ENCODE measurements at regions not wholly inside any gene's neighbourhood (a gene's known extent, or its start where the extent isn't known, plus 50 kb on each side); places are given as distances from the start of the nearest gene placed in this dataset.

DNA sequence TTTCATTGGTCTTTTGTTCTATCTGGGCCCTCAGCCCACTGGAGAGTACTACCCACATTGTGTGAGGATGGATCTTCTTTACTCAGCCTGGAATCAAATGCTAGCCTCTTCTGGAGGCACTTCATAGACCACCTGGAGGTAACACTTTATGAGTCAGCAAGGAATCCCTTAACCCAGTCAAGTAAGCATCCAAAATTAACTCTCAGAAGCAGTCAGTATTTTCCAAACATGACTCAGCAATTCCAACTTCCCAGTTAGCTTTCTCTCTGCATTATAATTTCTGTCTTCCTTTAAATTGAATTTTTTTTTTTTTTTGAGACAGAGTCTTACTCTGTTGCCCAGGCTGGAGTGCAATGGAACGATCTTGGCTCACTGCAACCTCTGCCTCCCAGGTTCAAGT, 142.7 kb downstream of the ACKR3 start:
- DNase-seq: peak; percentile 13

DNA sequence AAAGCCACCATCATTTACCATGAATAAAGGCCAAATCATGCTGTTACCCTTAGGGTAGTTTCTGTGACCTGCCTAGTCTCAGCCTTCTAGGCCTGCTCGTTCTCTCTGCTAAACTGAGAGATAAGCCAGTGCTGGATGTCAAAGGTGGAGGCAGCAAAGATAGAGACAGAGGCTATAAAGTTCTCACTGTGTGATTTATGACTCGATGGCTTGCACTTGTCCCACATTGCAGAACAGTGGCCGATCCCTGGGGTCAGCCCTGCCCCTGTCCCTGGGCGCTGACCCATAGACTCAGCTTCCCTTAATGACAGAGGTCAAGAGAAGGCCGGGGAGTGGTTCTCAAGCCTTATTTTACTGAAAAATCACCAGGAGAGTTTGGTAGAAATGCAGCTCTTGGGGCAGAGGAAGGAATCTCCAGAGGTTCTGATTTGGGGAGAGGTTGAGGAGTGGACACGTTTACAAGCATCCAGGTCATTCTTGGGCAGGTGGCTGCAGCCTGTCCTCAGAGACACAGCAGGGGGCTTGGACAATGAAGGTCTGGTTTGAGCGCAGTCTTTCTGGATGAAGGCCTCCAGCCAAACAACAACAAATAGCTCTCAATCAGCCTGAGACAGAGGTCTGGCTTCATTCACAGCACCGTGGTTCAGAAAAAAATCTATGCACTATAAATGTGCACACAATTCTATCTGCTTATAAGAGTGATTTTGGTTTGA, 143.5 kb downstream of the ACKR3 start:
- H3K4me3 Mint-ChIP-seq: no peak overlapping the region
- H3K27me3 Mint-ChIP-seq (ENCODE audit: insufficient read depth): peaks cover 9% of the 10 kb centered on the region
- H3K27ac Mint-ChIP-seq: no peak overlapping the region
- TF ChIP-seq, protein P1, sequence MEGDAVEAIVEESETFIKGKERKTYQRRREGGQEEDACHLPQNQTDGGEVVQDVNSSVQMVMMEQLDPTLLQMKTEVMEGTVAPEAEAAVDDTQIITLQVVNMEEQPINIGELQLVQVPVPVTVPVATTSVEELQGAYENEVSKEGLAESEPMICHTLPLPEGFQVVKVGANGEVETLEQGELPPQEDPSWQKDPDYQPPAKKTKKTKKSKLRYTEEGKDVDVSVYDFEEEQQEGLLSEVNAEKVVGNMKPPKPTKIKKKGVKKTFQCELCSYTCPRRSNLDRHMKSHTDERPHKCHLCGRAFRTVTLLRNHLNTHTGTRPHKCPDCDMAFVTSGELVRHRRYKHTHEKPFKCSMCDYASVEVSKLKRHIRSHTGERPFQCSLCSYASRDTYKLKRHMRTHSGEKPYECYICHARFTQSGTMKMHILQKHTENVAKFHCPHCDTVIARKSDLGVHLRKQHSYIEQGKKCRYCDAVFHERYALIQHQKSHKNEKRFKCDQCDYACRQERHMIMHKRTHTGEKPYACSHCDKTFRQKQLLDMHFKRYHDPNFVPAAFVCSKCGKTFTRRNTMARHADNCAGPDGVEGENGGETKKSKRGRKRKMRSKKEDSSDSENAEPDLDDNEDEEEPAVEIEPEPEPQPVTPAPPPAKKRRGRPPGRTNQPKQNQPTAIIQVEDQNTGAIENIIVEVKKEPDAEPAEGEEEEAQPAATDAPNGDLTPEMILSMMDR (IDR thresholded peaks at IDR 0.05): no peak
- no peaks in the 10 kb centered on the region; the same call in 1 of the 2 replicates for H3K9me3 Mint-ChIP-seq
- no peaks in the 10 kb centered on the region; the same call in 1 of the 2 replicates for H3K36me3 Mint-ChIP-seq (ENCODE audit: low read depth)
- DNase-seq: no peak
- peaks cover 6% of the 10 kb centered on the region; the same call in 1 of the 2 replicates for H3K4me1 Mint-ChIP-seq (ENCODE audit: low read depth)

More for the DNA sequence above, 142.7 kb downstream of the ACKR3 start:
- Mint-ChIP-seq H3K36me3 (ENCODE audit: low read depth) (no peaks in the 10 kb centered on the region; the same call in 1 of the 2 replicates), H3K9me3 (no peaks in the 10 kb centered on the region; the same call in 1 of the 2 replicates), H3K4me3 (no peak overlapping the region), H3K27ac (peak overlapping the region; percentile 19; the same call in 1 of the 2 replicates), H3K27me3 (ENCODE audit: insufficient read depth) (peaks cover 6% of the 10 kb centered on the region), H3K4me1 (ENCODE audit: low read depth) (peaks cover 6% of the 10 kb centered on the region; the same call in 1 of the 2 replicates)
- TF ChIP-seq, protein P1 (IDR thresholded peaks at IDR 0.05): no peak

DNA sequence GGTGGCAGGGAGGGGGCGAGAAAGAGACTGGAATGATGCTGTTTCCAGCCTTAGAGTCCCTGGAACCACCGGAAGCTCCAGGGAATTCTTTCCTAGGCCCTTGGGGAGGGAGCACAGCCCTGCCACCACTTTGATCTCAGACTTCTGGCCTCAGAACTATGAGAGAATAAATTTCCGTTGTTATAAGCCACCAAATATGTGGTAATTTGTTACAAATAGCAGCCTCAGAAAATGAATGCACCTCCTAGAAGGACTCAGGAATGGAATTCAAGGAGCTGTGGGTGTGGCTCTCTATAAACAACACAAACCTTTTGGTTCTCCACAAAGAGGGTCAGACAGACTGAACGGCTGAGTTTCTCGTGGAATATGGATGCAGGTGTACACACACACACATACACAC, 144.5 kb downstream of the ACKR3 start:
- no peaks in the 10 kb centered on the region for H3K9me3 Mint-ChIP-seq
- H3K27ac Mint-ChIP-seq: no peak overlapping the region
- H3K36me3 Mint-ChIP-seq (ENCODE audit: low read depth): no peaks in the 10 kb centered on the region; the same call in 1 of the 2 replicates
- H3K4me3 Mint-ChIP-seq: no peak overlapping the region
- TF ChIP-seq, protein P1 (IDR thresholded peaks at IDR 0.05): no peak
- peaks cover 9% of the 10 kb centered on the region for H3K27me3 Mint-ChIP-seq (ENCODE audit: insufficient read depth)
- no peak for DNase-seq
- peaks cover 6% of the 10 kb centered on the region; the same call in 1 of the 2 replicates for H3K4me1 Mint-ChIP-seq (ENCODE audit: low read depth)

DNA sequence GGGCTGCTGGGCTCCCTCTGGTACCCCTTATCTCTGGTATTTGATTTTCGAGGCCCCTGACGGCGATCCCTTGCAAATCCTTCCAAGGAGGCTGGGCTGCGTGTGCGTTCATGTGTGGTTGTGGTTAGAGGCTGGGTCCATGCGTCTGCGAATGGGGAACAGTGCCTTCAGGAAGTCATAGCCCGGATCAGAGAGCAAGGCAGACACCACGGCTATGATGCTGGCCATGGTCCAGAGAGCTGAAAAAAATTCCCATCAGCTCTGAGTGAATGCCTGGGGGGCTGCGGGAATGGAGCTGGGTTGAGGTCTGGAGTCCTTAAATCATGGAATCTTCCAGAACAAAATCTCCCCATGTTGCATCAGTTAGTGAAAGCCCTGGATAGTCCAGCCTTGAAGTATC, 145.5 kb downstream of the ACKR3 start:
- Mint-ChIP-seq H3K27ac (no peak overlapping the region), H3K9me3 (no peaks in the 10 kb centered on the region; the same call in 1 of the 2 replicates), H3K36me3 (ENCODE audit: low read depth) (no peaks in the 10 kb centered on the region; the same call in 1 of the 2 replicates), H3K27me3 (ENCODE audit: insufficient read depth) (peaks cover 9% of the 10 kb centered on the region), H3K4me3 (no peak overlapping the region), H3K4me1 (ENCODE audit: low read depth) (peaks cover 6% of the 10 kb centered on the region; the same call in 1 of the 2 replicates)
- TF ChIP-seq, protein P1 (IDR thresholded peaks at IDR 0.05): no peak
- DNase-seq: no peak

DNA sequence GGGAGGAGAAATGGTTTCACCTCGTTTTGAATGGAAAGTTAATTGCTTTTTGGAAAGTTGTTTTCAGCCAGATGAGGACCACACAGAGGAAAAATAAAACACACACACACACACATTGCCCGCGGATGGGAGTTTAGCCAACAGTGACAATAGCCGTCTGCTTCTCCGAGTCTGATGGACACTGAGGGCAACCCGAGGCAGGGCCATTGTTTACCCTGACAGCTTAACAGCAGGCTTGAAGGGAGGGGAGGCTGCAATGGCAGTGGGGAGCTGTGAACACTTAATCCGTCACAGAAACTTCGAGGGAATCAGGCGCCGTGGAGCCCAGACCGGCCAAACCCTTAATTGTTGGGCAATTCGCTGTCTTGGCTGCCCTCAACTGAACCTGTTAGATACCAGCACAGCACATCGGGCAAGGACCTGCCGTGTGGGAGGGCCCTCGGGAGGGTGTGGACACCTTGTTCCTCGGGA, 145.9 kb downstream of the ACKR3 start:
- Mint-ChIP-seq H3K4me1 (ENCODE audit: low read depth) (peaks cover 6% of the 10 kb centered on the region; the same call in 1 of the 2 replicates), H3K36me3 (ENCODE audit: low read depth) (no peaks in the 10 kb centered on the region; the same call in 1 of the 2 replicates), H3K27me3 (ENCODE audit: insufficient read depth) (peaks cover 9% of the 10 kb centered on the region), H3K9me3 (no peaks in the 10 kb centered on the region; the same call in 1 of the 2 replicates), H3K27ac (no peak overlapping the region), H3K4me3 (no peak overlapping the region)
- TF ChIP-seq, protein P1 (IDR thresholded peaks at IDR 0.05): no peak
- DNase-seq: no peak

Data from HFFc6 (cell line).